Liver (tissue), 3 donors: ENCODE measurements at regions not wholly inside any gene's neighbourhood (a gene's known extent, or its start where the extent isn't known, plus 50 kb on each side); places are given as distances from the start of the nearest gene placed in this dataset.

ENCODE experiments used
- ATF3 ChIP-seq: IDR thresholded peaks from 2 replicates; pipeline ENCODE4 v1.6.1; 2016; ENCODE audit warnings: antibody characterized with exemption
- CTCF ChIP-seq: fragments of 150-350 bp; IDR thresholded peaks from 2 replicates; pipeline ENCODE4 v1.5.1; 2017; ENCODE audit warnings: improper control_type of control experiment, low read depth, low read length; ENCODE audit not compliant: missing input control
- EGR1 ChIP-seq, 2 donors: IDR thresholded peaks; 2 replicates each; pipeline ENCODE4 v1.6.1; 2016 to 2018; ENCODE audit warnings: antibody characterized with exemption in 2 of 2, low read depth in 2 of 2
- FOXA1 ChIP-seq: IDR thresholded peaks from 2 replicates; pipeline ENCODE4 v1.6.1; 2016; ENCODE audit warnings: antibody characterized with exemption
- GABPA ChIP-seq, 2 donors: IDR thresholded peaks in 1 of 2; conservative IDR thresholded peaks in 1 of 2; 2 replicates each; pipeline ENCODE4 v1.6.1; 2016; ENCODE audit warnings: antibody characterized with exemption in 2 of 2, mild to moderate bottlenecking in 1 of 2, moderate library complexity in 1 of 2
- MAX ChIP-seq: IDR thresholded peaks from 2 replicates; pipeline ENCODE4 v1.6.1; 2016; ENCODE audit warnings: antibody characterized with exemption
- NR2F2 ChIP-seq: IDR thresholded peaks from 2 replicates; pipeline ENCODE4 v1.6.1; 2016; ENCODE audit warnings: antibody characterized with exemption
- RAD21 ChIP-seq, 2 donors: IDR thresholded peaks; 2 replicates each; pipeline ENCODE4 v1.6.1; 2016; ENCODE audit warnings: antibody characterized with exemption in 2 of 2, mild to moderate bottlenecking in 2 of 2
- REST ChIP-seq: IDR thresholded peaks from 2 replicates; pipeline ENCODE4 v1.6.1; 2016; ENCODE audit warnings: antibody characterized with exemption, mild to moderate bottlenecking
- SP1 ChIP-seq: IDR thresholded peaks from 2 replicates; pipeline ENCODE4 v1.6.1; 2018; ENCODE audit warnings: antibody characterized with exemption, mild to moderate bottlenecking
- TAF1 ChIP-seq: conservative IDR thresholded peaks from 2 replicates; pipeline ENCODE4 v1.6.1; 2016; ENCODE audit warnings: antibody characterized with exemption, mild to moderate bottlenecking
- ZBTB33 ChIP-seq: IDR thresholded peaks from 2 replicates; pipeline ENCODE4 v1.6.1; 2016; ENCODE audit warnings: antibody characterized with exemption
- donor health status: healthy.
- donor health status: healthy.

- no peak for TF ChIP-seq CTCF
- TF ChIP-seq ZBTB33: no peak
- TF ChIP-seq FOXA1: no peak
- no peak for TF ChIP-seq RAD21 (IDR thresholded peaks at IDR 0.05)
- TF ChIP-seq NR2F2: no peak
- no peak for TF ChIP-seq MAX
- TF ChIP-seq ATF3: no peak
- TF ChIP-seq TAF1: no peak
- TF ChIP-seq EGR1 (IDR thresholded peaks at IDR 0.05; ENCODE audit: low read depth in 2 of 2): no peak
- no peak for TF ChIP-seq SP1
- no peak for TF ChIP-seq REST
- no peak for TF ChIP-seq GABPA (IDR thresholded peaks at IDR 0.05 in 1 of 2, conservative IDR thresholded peaks at IDR 0.05 in 1 of 2)
Observed at GRCh38 chr5:136694258-136694657, 328.9 kb upstream of the TRPC7 start.
